ENCODE measurements at regions not wholly inside any gene's neighbourhood (a gene's known extent, or its start where the extent isn't known, plus 50 kb on each side); places are given as distances from the start of the nearest gene placed in this dataset.

DNA sequence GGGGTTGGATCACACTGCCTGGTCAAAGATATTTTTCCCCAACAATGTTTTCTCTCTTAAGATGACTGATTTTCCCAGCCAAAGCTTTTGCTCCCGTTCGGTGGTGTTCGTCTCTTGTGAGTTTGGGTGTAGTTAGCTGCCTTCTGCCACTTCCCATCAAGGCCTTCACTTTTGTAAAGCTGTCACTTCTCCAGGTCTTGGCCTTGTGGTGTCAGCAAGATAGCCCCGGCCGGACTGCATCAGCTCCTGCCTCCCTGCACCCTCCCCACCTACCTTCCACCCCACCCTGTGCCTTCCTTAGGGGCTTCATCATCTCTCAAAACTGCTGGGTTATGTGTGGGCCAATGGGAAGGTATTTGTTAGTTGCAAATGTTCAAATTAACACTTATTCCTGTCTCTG lies 228.9 kb downstream of the BCL11A start:
- H4K20me1 ChIP-seq (ENCODE audit: insufficient read depth, low read length), result no peaks in the 10 kb centered on the region
- H3K4me2 ChIP-seq (ENCODE audit: insufficient read depth, low read length), result no peak overlapping the region
- no peak for DNase-seq
- no peaks in the 10 kb centered on the region for H3K79me2 ChIP-seq (ENCODE audit: insufficient read depth, low read length)
- no peak for TF ChIP-seq EZH2 (IDR thresholded peaks at IDR 0.05; ENCODE audit: borderline replicate concordance, low read depth, low read length, severe bottlenecking)
- TF ChIP-seq, protein P1, sequence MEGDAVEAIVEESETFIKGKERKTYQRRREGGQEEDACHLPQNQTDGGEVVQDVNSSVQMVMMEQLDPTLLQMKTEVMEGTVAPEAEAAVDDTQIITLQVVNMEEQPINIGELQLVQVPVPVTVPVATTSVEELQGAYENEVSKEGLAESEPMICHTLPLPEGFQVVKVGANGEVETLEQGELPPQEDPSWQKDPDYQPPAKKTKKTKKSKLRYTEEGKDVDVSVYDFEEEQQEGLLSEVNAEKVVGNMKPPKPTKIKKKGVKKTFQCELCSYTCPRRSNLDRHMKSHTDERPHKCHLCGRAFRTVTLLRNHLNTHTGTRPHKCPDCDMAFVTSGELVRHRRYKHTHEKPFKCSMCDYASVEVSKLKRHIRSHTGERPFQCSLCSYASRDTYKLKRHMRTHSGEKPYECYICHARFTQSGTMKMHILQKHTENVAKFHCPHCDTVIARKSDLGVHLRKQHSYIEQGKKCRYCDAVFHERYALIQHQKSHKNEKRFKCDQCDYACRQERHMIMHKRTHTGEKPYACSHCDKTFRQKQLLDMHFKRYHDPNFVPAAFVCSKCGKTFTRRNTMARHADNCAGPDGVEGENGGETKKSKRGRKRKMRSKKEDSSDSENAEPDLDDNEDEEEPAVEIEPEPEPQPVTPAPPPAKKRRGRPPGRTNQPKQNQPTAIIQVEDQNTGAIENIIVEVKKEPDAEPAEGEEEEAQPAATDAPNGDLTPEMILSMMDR (IDR thresholded peaks at IDR 0.05; ENCODE audit: borderline replicate concordance, extremely low read depth, low read length, poor library complexity, severe bottlenecking), result no peak
- no peaks in the 10 kb centered on the region for H3K4me1 ChIP-seq (ENCODE audit: insufficient read depth, low read length)
- peaks cover 3% of the 10 kb centered on the region for H3K9me3 ChIP-seq (ENCODE audit: insufficient read depth, low read length, severe bottlenecking)
- no peak overlapping the region for H3K9ac ChIP-seq (ENCODE audit: low read depth, low read length)
- H3K36me3 ChIP-seq (ENCODE audit: insufficient read depth, low read length), result no peaks in the 10 kb centered on the region
- no peak overlapping the region for H2AFZ ChIP-seq (ENCODE audit: low read depth, low read length)
- no peaks in the 10 kb centered on the region for H3K27me3 ChIP-seq (ENCODE audit: insufficient read depth, low read length, poor library complexity)
- no peak overlapping the region for H3K27ac ChIP-seq (ENCODE audit: low read length)
- ATAC-seq (ENCODE audit: insufficient read depth, low read depth), result no peak
- H3K4me3 ChIP-seq (ENCODE audit: low read depth in 1 of 2, low read length in 2 of 2), result no peak overlapping the region

DNA sequence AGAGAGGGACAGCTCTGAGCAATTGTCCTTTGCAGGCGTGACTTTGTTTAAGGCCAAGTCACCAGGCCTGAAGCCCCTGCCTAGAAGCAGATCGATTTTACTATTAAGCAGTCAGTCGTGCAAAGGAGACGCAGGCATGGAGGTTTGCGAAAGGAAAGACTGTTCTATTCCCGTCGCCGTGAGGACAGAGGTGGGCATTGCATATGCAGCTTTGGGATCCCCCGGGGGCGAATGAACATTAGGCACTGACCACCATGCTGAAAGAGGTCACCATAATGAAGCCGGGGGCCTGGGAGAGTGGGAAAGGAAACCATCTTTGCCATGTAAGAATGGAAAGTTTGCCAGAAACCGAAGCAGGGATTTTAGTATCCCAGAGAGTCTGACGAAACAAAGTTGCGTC lies 231.6 kb downstream of the BCL11A start:
- H3K27ac ChIP-seq (ENCODE audit: low read length), result no peak overlapping the region
- no peaks in the 10 kb centered on the region for H3K79me2 ChIP-seq (ENCODE audit: insufficient read depth, low read length)
- no peaks in the 10 kb centered on the region for H3K36me3 ChIP-seq (ENCODE audit: insufficient read depth, low read length)
- ATAC-seq (ENCODE audit: insufficient read depth, low read depth), result no peak
- no peak for TF ChIP-seq EZH2 (IDR thresholded peaks at IDR 0.05; ENCODE audit: borderline replicate concordance, low read depth, low read length, severe bottlenecking)
- TF ChIP-seq, protein P1 (IDR thresholded peaks at IDR 0.05; ENCODE audit: borderline replicate concordance, extremely low read depth, low read length, poor library complexity, severe bottlenecking), result no peak
- no peak for DNase-seq
- H3K4me3 ChIP-seq (ENCODE audit: low read depth in 1 of 2, low read length in 2 of 2), result no peak overlapping the region
- H3K9me3 ChIP-seq (ENCODE audit: insufficient read depth, low read length, severe bottlenecking), result peaks cover 3% of the 10 kb centered on the region
- no peaks in the 10 kb centered on the region for H3K27me3 ChIP-seq (ENCODE audit: insufficient read depth, low read length, poor library complexity)
- H3K4me1 ChIP-seq (ENCODE audit: insufficient read depth, low read length), result no peaks in the 10 kb centered on the region
- no peak overlapping the region for H3K9ac ChIP-seq (ENCODE audit: low read depth, low read length)
- no peaks in the 10 kb centered on the region for H4K20me1 ChIP-seq (ENCODE audit: insufficient read depth, low read length)
- no peak overlapping the region for H3K4me2 ChIP-seq (ENCODE audit: insufficient read depth, low read length)
- no peak overlapping the region for H2AFZ ChIP-seq (ENCODE audit: low read depth, low read length)

DNA sequence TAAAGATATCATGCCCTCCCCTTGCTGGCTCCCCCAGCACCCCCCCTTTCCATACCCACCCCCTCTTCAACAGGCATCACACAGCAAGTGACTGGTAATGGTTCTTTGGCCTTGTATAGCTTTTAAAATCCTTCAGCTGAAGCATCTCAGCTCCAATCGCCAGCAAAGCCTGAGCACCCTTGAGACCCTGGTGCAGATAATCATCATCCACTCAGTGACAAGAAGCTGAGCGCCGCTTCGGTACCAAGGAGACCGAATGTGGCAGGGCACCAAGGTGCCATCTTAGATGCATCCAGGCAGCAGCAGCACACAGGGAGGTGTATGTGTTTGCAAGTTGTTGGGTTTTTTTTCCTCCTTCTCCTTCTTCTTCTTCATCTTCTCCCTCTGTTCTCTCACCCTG lies 232.7 kb downstream of the BCL11A start:
- DNase-seq, result no peak
- no peak overlapping the region for H3K4me3 ChIP-seq (ENCODE audit: low read depth in 1 of 2, low read length in 2 of 2)
- no peak overlapping the region for H3K9ac ChIP-seq (ENCODE audit: low read depth, low read length)
- H3K79me2 ChIP-seq (ENCODE audit: insufficient read depth, low read length), result no peaks in the 10 kb centered on the region
- no peaks in the 10 kb centered on the region for H3K4me1 ChIP-seq (ENCODE audit: insufficient read depth, low read length)
- no peak overlapping the region for H2AFZ ChIP-seq (ENCODE audit: low read depth, low read length)
- no peaks in the 10 kb centered on the region for H3K27me3 ChIP-seq (ENCODE audit: insufficient read depth, low read length, poor library complexity)
- no peak for ATAC-seq (ENCODE audit: insufficient read depth, low read depth)
- no peaks in the 10 kb centered on the region for H4K20me1 ChIP-seq (ENCODE audit: insufficient read depth, low read length)
- peaks cover 3% of the 10 kb centered on the region for H3K9me3 ChIP-seq (ENCODE audit: insufficient read depth, low read length, severe bottlenecking)
- H3K36me3 ChIP-seq (ENCODE audit: insufficient read depth, low read length), result no peaks in the 10 kb centered on the region
- H3K27ac ChIP-seq (ENCODE audit: low read length), result no peak overlapping the region
- no peak for TF ChIP-seq EZH2 (IDR thresholded peaks at IDR 0.05; ENCODE audit: borderline replicate concordance, low read depth, low read length, severe bottlenecking)
- TF ChIP-seq, protein P1 (IDR thresholded peaks at IDR 0.05; ENCODE audit: borderline replicate concordance, extremely low read depth, low read length, poor library complexity, severe bottlenecking), result no peak
- H3K4me2 ChIP-seq (ENCODE audit: insufficient read depth, low read length), result no peak overlapping the region

DNA sequence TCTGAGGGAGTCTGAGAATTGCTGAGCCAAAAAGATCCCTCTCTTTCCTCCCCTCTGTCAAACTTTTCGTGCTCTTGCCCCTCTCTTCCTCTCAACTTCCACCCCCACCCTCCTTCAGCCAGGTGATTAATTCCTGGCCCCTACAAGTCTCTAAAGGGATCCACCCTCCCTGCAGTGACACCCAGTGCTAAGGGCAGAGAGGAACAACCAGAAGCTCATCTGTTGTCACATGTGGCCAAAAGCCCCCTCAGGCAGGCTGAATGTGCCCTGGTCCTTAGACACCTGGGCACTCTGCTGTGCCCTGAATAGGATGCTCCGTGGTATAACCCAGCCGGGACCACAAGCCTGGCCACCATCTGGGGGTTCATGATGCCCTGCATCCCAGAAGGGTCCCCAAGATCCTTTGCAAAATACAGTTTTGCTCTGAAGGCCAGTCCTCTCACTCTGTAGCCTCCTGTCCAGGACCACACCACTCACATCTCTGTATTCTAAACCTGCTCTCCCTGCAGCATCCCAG lies 234.4 kb downstream of the BCL11A start:
- no peak overlapping the region for H3K9ac ChIP-seq (ENCODE audit: low read depth, low read length)
- no peak overlapping the region for H3K4me2 ChIP-seq (ENCODE audit: insufficient read depth, low read length)
- H3K36me3 ChIP-seq (ENCODE audit: insufficient read depth, low read length), result no peaks in the 10 kb centered on the region
- no peaks in the 10 kb centered on the region for H4K20me1 ChIP-seq (ENCODE audit: insufficient read depth, low read length)
- no peaks in the 10 kb centered on the region for H3K9me3 ChIP-seq (ENCODE audit: insufficient read depth, low read length, severe bottlenecking)
- peaks cover 1% of the 10 kb centered on the region; the same call in 1 of the 2 replicates for H3K4me1 ChIP-seq (ENCODE audit: insufficient read depth, low read length)
- H3K79me2 ChIP-seq (ENCODE audit: insufficient read depth, low read length), result no peaks in the 10 kb centered on the region
- TF ChIP-seq EZH2 (IDR thresholded peaks at IDR 0.05; ENCODE audit: borderline replicate concordance, low read depth, low read length, severe bottlenecking), result no peak
- TF ChIP-seq, protein P1 (IDR thresholded peaks at IDR 0.05; ENCODE audit: borderline replicate concordance, extremely low read depth, low read length, poor library complexity, severe bottlenecking), result peak; percentile 3
- H3K27ac ChIP-seq (ENCODE audit: low read length), result no peak overlapping the region
- H3K27me3 ChIP-seq (ENCODE audit: insufficient read depth, low read length, poor library complexity), result no peaks in the 10 kb centered on the region
- H3K4me3 ChIP-seq (ENCODE audit: low read depth in 1 of 2, low read length in 2 of 2), result no peak overlapping the region
- ATAC-seq (ENCODE audit: insufficient read depth, low read depth), result no peak
- H2AFZ ChIP-seq (ENCODE audit: low read depth, low read length), result no peak overlapping the region; the same call in 1 of the 2 replicates
- no peak for DNase-seq
